Activated B cell treated with CpG ODN at 0.5 μM for 24 hours (primary cell): ENCODE measurements at regions not wholly inside any gene's neighbourhood (a gene's known extent, or its start where the extent isn't known, plus 50 kb on each side); places are given as distances from the start of the nearest gene placed in this dataset.

Source experiments
- ATAC-seq: fragments of 200-7000 bp; cut with Tn5 transposase; one replicate; pipeline ENCODE4 v1.10.0; 2021; ENCODE audit warnings: low read depth, mild to moderate bottlenecking, moderate library complexity
- CTCF ChIA-PET: fragments of 350-600 bp; sonication (Branson Sonifier 250); formaldehyde crosslinking; loops from one replicate; lab custom pipeline; 2021; ENCODE audit warnings: antibody characterized with exemption; lab: Charles Lee
- POLR2A ChIA-PET: fragments of 350-600 bp; sonication (Branson Sonifier 250); formaldehyde crosslinking; loops from one replicate; lab custom pipeline; 2021; ENCODE audit warnings: antibody characterized with exemption; lab: Charles Lee
- DNase-seq: peaks from one replicate; pipeline ENCODE4 v3.0.0; 2022
- H3K27ac Mint-ChIP-seq: one replicate; pipeline ENCODE4 v1.8.0; 2020; ENCODE audit warnings: mixed read lengths
- H3K27me3 Mint-ChIP-seq: one replicate; pipeline ENCODE4 v1.8.0; 2021; ENCODE audit warnings: mixed read lengths
- H3K36me3 Mint-ChIP-seq: one replicate; pipeline ENCODE4 v1.8.0; 2021; ENCODE audit warnings: low read depth, mixed read lengths
- H3K4me1 Mint-ChIP-seq: one replicate; pipeline ENCODE4 v1.8.0; 2021; ENCODE audit warnings: mixed read lengths
- H3K4me3 Mint-ChIP-seq: one replicate; pipeline ENCODE4 v1.8.0; 2020; ENCODE audit warnings: mild to moderate bottlenecking, mixed read lengths
- H3K9me3 Mint-ChIP-seq: one replicate; pipeline ENCODE4 v1.8.0; 2020; ENCODE audit warnings: mixed read lengths
- CTCF ChIP-seq: fragments of 200-600 bp; IDR thresholded peaks from one replicate; pipeline ENCODE4 v1.8.0; 2022; ENCODE audit warnings: antibody characterized with exemption, mild to moderate bottlenecking
- intact Hi-C: fragments of 100-400 bp; cut with micrococcal nuclease; formaldehyde crosslinking; loops from one replicate; pipeline ENCODE4 v1.15.1; 2024

GRCh38 chr12:118521036-118521370 lies 144.6 kb downstream of the SUDS3 start:
- DNase-seq (no peak), ATAC-seq (no peak)
- intact Hi-C loops: no loop called here
- peaks cover 6% of the 10 kb centered on the region for H3K27me3 Mint-ChIP-seq
- ChIA-PET CTCF (no interaction called here), POLR2A (no interaction called here)
- no peaks in the 10 kb centered on the region for H3K4me1 Mint-ChIP-seq
- TF ChIP-seq CTCF: no peak
- H3K36me3 Mint-ChIP-seq: no peaks in the 10 kb centered on the region
- H3K9me3 Mint-ChIP-seq: peaks cover 4% of the 10 kb centered on the region
- no peak overlapping the region for H3K27ac Mint-ChIP-seq
- H3K4me3 Mint-ChIP-seq: no peak overlapping the region

GRCh38 chr12:118524446-118524845 lies 148.1 kb downstream of the SUDS3 start:
- Mint-ChIP-seq H3K27me3 (peaks cover 3% of the 10 kb centered on the region), H3K36me3 (no peaks in the 10 kb centered on the region), H3K9me3 (no peaks in the 10 kb centered on the region), H3K4me3 (no peak overlapping the region), H3K4me1 (no peaks in the 10 kb centered on the region), H3K27ac (no peak overlapping the region)
- no peak for ATAC-seq
- no peak for DNase-seq
- TF ChIP-seq CTCF: no peak
- POLR2A ChIA-PET: no interaction called here
- CTCF ChIA-PET: no interaction called here
- intact Hi-C loops: no loop called here

- H3K4me3 Mint-ChIP-seq: no peak overlapping the region
- H3K9me3 Mint-ChIP-seq: peaks cover 4% of the 10 kb centered on the region
- DNase-seq (no peak), ATAC-seq (no peak)
- POLR2A ChIA-PET: no interaction called here
- peaks cover 3% of the 10 kb centered on the region for H3K27me3 Mint-ChIP-seq
- CTCF ChIA-PET: no interaction called here
- TF ChIP-seq CTCF: no peak
- intact Hi-C loops: no loop called here
- H3K27ac Mint-ChIP-seq: no peak overlapping the region
- no peaks in the 10 kb centered on the region for H3K36me3 Mint-ChIP-seq
- no peaks in the 10 kb centered on the region for H3K4me1 Mint-ChIP-seq
Observed at GRCh38 chr12:118525216-118525615, 148.9 kb downstream of the SUDS3 start.

- H3K36me3 Mint-ChIP-seq: no peaks in the 10 kb centered on the region
- peaks cover 7% of the 10 kb centered on the region for H3K9me3 Mint-ChIP-seq
- H3K27ac Mint-ChIP-seq: no peak overlapping the region
- no peak for ATAC-seq
- no peak overlapping the region for H3K4me3 Mint-ChIP-seq
- ChIA-PET CTCF (no interaction called here), POLR2A (no interaction called here)
- intact Hi-C loops: no loop called here
- no peak for DNase-seq
- no peak for TF ChIP-seq CTCF
- no peaks in the 10 kb centered on the region for H3K4me1 Mint-ChIP-seq
- peaks cover 3% of the 10 kb centered on the region for H3K27me3 Mint-ChIP-seq
Observed at GRCh38 chr12:118526255-118527095, 150.1 kb downstream of the SUDS3 start.

GRCh38 chr12:118527310-118527709 lies 151.0 kb downstream of the SUDS3 start:
- Mint-ChIP-seq H3K27me3 (peaks cover 3% of the 10 kb centered on the region), H3K9me3 (peaks cover 7% of the 10 kb centered on the region), H3K36me3 (no peaks in the 10 kb centered on the region), H3K4me3 (no peak overlapping the region), H3K4me1 (no peaks in the 10 kb centered on the region), H3K27ac (no peak overlapping the region)
- ChIA-PET POLR2A (no interaction called here), CTCF (no interaction called here)
- TF ChIP-seq CTCF: no peak
- DNase-seq: no peak
- ATAC-seq: no peak
- intact Hi-C loops: no loop called here
